ENCODE measurements at regions not wholly inside any gene's neighbourhood (a gene's known extent, or its start where the extent isn't known, plus 50 kb on each side); places are given as distances from the start of the nearest gene placed in this dataset.

DNA sequence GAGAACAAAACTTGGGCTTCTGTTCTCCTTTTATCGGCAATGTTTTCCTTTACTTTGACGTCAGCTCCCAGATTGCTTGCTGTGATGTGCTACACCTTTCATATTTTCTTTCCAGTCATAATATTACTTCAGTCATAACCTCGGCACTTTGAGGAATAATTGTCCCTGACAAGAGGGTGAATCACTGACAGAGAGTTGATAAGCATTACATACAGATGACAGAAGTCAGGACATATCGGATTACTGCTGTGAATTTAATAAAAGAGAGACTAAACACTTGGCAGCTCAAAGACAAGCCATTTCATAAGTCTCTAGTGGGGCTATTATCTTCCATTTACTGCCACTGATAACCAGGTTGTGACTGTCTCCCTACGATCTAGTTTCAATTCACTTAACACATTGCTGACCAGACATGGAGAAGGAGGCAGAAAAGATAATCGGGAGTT lies 362.1 kb upstream of the ARRDC4 start:
- no peak overlapping the region for H3K4me3 Mint-ChIP-seq
- no peak overlapping the region for H3K27ac Mint-ChIP-seq
- DNase-seq (no peak), ATAC-seq (no peak)
- H3K4me1 Mint-ChIP-seq, result no peaks in the 10 kb centered on the region
- H3K27me3 Mint-ChIP-seq, result no peaks in the 10 kb centered on the region
- H3K9me3 ChIP-seq (ENCODE audit: control insufficient read depth, low read length, poor library complexity, severe bottlenecking), result no peaks in the 10 kb centered on the region
- no peaks in the 10 kb centered on the region for H3K36me3 Mint-ChIP-seq (ENCODE audit: low read depth)

DNA sequence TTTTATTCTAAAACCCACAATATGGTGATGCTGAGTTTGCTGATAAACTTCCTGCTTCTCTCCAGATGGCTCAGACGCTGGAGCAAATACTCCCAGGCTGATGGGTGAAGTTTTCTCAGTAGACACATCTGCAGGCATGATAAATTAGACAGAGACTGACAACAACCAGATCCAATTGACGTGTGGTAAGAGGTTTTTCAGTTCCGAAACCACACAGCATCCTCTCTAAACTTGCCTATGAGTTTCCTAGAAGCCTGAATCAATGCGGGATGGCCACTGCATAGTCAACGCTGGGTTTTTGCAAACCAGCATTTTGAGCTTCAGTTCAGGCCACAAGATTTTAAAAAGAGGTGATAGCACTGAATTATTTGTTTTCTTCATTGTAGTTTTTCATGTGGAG lies 360.3 kb upstream of the ARRDC4 start:
- Mint-ChIP-seq H3K4me1 (no peaks in the 10 kb centered on the region), H3K4me3 (no peak overlapping the region), H3K27me3 (no peaks in the 10 kb centered on the region), H3K36me3 (ENCODE audit: low read depth) (no peaks in the 10 kb centered on the region), H3K27ac (no peak overlapping the region)
- H3K9me3 ChIP-seq (ENCODE audit: control insufficient read depth, low read length, poor library complexity, severe bottlenecking), result no peaks in the 10 kb centered on the region
- no peak for ATAC-seq
- no peak for DNase-seq

DNA sequence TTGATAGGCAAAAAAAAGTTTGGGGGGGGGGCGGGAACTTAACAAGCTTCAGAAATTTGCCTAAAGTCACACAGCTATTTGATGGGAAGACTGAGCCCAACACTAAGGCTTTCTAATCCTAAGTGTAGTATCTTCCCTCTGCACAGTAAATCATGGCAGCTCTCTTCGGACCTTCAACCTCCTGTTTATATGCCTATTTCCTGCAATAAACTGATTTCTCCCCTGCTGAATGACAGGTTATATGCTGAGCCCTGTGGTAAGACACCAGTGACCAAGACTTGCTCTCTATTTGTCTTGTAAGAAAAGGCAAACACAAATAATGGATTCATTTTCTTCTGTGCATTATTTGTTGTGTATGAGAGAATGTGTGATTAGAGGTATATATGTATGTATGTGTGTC lies 355.8 kb upstream of the ARRDC4 start:
- Mint-ChIP-seq H3K4me1 (no peaks in the 10 kb centered on the region), H3K27me3 (no peaks in the 10 kb centered on the region), H3K4me3 (no peak overlapping the region), H3K27ac (no peak overlapping the region), H3K36me3 (ENCODE audit: low read depth) (no peaks in the 10 kb centered on the region)
- DNase-seq, result no peak
- ATAC-seq, result no peak
- no peaks in the 10 kb centered on the region for H3K9me3 ChIP-seq (ENCODE audit: control insufficient read depth, low read length, poor library complexity, severe bottlenecking)

DNA sequence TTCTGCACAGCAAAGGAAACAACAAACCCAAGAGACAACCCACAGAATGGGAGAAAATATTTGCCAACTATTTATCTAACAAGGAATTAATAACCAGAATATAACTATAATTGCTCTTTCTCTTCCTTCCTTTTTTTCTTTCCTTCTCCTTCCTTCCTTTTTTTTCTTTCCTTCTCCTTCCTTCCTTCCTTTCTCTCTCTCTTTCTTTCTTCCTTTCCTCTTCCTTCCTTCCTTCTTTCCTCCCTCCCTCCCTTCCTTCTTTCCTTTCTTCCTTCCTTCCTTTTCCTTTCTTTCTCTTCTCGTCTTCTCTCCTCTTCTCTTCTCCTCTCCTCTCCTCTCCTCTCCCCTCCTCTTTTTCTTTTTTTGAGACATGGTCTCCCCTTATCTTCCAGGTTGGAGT lies 345.4 kb upstream of the ARRDC4 start:
- DNase-seq (no peak), ATAC-seq (no peak)
- H3K27ac Mint-ChIP-seq, result no peak overlapping the region
- H3K4me1 Mint-ChIP-seq, result no peaks in the 10 kb centered on the region
- no peaks in the 10 kb centered on the region for H3K27me3 Mint-ChIP-seq
- no peaks in the 10 kb centered on the region for H3K9me3 ChIP-seq (ENCODE audit: control insufficient read depth, low read length, poor library complexity, severe bottlenecking)
- H3K4me3 Mint-ChIP-seq, result no peak overlapping the region
- H3K36me3 Mint-ChIP-seq (ENCODE audit: low read depth), result no peaks in the 10 kb centered on the region

DNA sequence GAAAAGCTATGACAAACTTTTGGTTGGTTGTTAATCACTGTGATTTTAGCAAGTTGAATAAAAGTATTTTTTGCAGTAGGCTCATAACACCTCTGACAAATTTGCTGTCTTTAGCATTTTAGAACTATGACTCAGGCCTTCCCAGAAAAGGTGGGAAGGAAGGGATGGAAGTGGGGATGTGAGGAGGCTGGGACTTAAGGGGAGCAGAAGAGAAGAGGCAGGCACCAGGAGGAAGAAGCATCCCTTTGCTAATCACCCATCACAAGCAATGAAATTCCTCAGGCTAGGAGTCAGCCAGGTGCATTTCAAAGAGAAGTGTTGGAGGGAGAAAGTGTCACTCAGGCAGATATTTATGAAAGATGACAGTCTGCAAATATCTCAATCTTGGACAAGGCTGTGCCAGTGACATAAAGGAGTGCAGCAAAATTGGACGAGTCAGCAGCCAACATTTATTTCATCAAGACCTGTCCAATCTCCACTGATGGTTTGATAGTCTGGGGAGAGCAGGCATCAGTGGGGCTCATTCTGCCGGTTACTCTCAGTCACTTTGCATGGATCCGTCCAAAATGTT lies 337.3 kb upstream of the ARRDC4 start:
- Mint-ChIP-seq H3K27me3 (no peaks in the 10 kb centered on the region), H3K36me3 (ENCODE audit: low read depth) (no peaks in the 10 kb centered on the region), H3K27ac (no peak overlapping the region), H3K4me1 (no peaks in the 10 kb centered on the region), H3K4me3 (no peak overlapping the region)
- no peaks in the 10 kb centered on the region for H3K9me3 ChIP-seq (ENCODE audit: control insufficient read depth, low read length, poor library complexity, severe bottlenecking)
- ATAC-seq (no peak), DNase-seq (no peak)

DNA sequence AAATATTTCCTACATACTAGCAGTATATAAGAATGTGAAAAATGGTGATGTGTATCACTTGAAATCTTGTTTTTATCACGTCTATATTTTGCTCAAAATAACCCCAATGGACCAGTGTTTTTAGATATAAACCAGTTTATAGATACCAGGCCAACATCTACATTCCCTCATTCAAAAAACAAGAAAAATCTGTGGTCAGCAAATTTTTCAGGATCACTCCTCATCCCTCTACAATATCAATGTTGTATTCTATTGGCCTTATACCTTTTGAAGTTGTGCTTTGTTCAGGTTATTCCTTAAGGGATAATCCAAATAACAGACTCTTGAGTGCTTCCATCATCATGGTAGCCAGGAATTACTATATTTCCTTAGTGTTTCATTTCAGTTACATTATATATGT lies 332.9 kb upstream of the ARRDC4 start:
- H3K4me3 Mint-ChIP-seq, result no peak overlapping the region
- no peak for ATAC-seq

DNA sequence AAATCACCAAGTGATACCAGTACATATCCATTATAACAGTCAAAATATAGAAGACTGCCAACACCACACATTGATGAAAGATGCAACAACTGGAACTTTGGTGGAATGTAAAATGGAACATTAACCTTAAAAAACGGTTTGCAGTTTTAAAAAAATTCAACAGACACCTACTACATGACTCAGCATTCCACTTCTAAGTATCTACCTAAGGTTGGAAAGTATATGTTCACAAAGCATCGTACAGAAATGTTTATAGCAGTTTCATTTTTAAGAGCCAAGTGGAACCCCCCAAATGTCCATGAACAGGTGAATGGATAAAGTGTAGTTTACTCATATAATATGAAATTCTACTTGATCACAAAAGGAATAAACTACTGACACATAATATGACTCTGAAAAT lies 314.7 kb upstream of the ARRDC4 start:
- H3K27ac Mint-ChIP-seq, result no peak overlapping the region
- no peak overlapping the region for H3K4me3 Mint-ChIP-seq
- H3K4me1 Mint-ChIP-seq, result no peaks in the 10 kb centered on the region
- no peaks in the 10 kb centered on the region for H3K27me3 Mint-ChIP-seq
- DNase-seq, result no peak
- ATAC-seq, result no peak
- no peaks in the 10 kb centered on the region for H3K36me3 Mint-ChIP-seq (ENCODE audit: low read depth)
- H3K9me3 ChIP-seq (ENCODE audit: control insufficient read depth, low read length, poor library complexity, severe bottlenecking), result peaks cover 2% of the 10 kb centered on the region

More for the DNA sequence above, 332.9 kb upstream of the ARRDC4 start:
- H3K27me3 Mint-ChIP-seq, result no peaks in the 10 kb centered on the region
- DNase-seq, result no peak
- no peaks in the 10 kb centered on the region for H3K4me1 Mint-ChIP-seq
- H3K27ac Mint-ChIP-seq, result no peak overlapping the region
- H3K36me3 Mint-ChIP-seq (ENCODE audit: low read depth), result no peaks in the 10 kb centered on the region
- no peaks in the 10 kb centered on the region for H3K9me3 ChIP-seq (ENCODE audit: control insufficient read depth, low read length, poor library complexity, severe bottlenecking)

DNA sequence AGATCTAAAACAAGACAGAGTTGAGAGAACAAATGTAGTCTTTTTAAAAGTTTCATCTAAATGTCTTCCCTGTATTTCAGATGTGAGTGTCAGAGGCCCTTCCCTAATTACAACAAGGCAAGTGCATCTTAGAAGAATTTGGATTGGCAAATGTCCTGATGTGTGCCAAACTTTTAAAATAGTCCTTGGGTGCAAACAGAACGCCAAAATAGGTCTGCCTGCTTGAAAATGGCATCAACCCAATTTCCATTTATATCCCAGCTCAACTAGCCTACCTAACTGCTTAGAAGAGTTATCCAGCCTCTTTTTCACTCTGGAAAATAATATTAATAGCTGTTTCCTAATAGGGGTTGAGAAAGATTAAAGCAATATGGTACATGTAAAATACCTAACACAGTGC lies 311.8 kb upstream of the ARRDC4 start:
- H3K36me3 Mint-ChIP-seq (ENCODE audit: low read depth), result no peaks in the 10 kb centered on the region
- H3K27ac Mint-ChIP-seq, result no peak overlapping the region
- peaks cover 2% of the 10 kb centered on the region for H3K9me3 ChIP-seq (ENCODE audit: control insufficient read depth, low read length, poor library complexity, severe bottlenecking)
- ATAC-seq (no peak), DNase-seq (no peak)
- H3K27me3 Mint-ChIP-seq, result peaks cover 8% of the 10 kb centered on the region
- H3K4me3 Mint-ChIP-seq, result no peak overlapping the region
- no peaks in the 10 kb centered on the region for H3K4me1 Mint-ChIP-seq

DNA sequence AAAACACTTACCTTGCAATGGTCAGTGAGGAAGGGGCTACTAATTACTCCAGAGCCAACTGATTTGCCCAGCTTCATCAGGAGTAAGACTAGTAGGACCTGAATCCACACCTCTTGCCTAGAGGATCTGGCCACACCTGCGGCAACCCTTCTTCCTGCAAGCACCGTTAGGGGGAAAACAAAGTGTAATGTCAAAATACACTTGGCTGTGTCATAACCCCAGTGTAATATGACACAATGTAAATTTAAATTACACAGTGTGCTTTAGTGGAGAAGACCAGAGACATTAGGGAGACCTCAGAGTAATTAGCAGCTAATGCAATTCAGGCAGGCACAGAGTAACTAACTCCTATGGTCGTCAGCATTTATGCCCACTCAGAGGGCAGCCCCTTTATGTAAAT lies 308.5 kb upstream of the ARRDC4 start:
- peaks cover 2% of the 10 kb centered on the region for H3K9me3 ChIP-seq (ENCODE audit: control insufficient read depth, low read length, poor library complexity, severe bottlenecking)
- DNase-seq (no peak), ATAC-seq (no peak)
- Mint-ChIP-seq H3K36me3 (ENCODE audit: low read depth) (no peaks in the 10 kb centered on the region), H3K4me3 (no peak overlapping the region), H3K4me1 (no peaks in the 10 kb centered on the region), H3K27ac (no peak overlapping the region), H3K27me3 (peaks cover 8% of the 10 kb centered on the region)

DNA sequence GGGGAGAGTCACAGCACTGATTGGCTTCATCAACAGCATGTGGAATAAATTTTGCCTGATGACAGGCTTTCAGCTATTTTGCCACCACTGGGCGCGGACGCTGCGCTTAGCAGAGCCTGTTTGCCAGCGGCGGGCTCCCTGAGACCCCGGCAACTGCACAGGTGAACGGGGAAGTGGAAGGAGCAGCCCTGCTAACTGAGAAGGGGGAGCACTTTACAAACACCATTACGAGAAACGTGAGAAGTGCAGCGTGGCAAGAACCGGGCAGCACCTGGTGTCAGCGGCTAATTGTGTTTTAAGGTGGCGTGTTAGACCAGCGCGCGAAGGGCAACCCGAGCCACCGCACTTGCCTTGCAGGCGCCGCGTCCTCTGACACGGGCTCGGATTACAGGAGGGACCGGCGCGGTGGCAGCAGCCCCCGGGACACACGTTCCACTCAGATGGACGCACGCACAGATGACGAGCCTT lies 307.8 kb upstream of the ARRDC4 start:
- H3K4me1 Mint-ChIP-seq, result no peaks in the 10 kb centered on the region
- no peak overlapping the region for H3K27ac Mint-ChIP-seq
- H3K27me3 Mint-ChIP-seq, result peaks cover 8% of the 10 kb centered on the region

DNA sequence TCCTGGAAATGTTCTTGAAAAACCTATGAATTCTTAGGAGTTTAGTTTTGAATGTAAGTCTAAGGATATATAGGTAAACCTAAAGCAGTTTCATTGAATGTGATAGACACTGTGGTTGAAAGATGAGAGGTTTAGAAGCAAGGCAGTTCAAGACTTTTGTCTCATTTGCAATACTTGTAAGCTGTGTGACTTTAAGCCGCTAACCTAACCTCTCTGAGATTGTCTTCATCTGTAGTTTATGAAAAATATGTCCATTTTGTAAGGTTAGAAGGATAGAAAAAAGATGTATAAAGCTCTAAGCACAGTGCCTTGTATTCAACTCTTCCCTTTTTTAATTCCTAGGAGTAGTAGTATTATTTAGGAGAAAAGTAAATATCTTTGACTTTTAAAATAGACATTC lies 306.6 kb upstream of the ARRDC4 start:
- Mint-ChIP-seq H3K36me3 (ENCODE audit: low read depth) (no peaks in the 10 kb centered on the region), H3K4me3 (no peak overlapping the region), H3K27me3 (peaks cover 8% of the 10 kb centered on the region), H3K4me1 (no peaks in the 10 kb centered on the region), H3K27ac (no peak overlapping the region)
- peaks cover 2% of the 10 kb centered on the region for H3K9me3 ChIP-seq (ENCODE audit: control insufficient read depth, low read length, poor library complexity, severe bottlenecking)
- no peak for DNase-seq
- ATAC-seq, result no peak

More for the DNA sequence above, 307.8 kb upstream of the ARRDC4 start:
- ATAC-seq, result no peak
- Mint-ChIP-seq H3K36me3 (ENCODE audit: low read depth) (no peaks in the 10 kb centered on the region), H3K4me3 (no peak overlapping the region)
- peaks cover 2% of the 10 kb centered on the region for H3K9me3 ChIP-seq (ENCODE audit: control insufficient read depth, low read length, poor library complexity, severe bottlenecking)
- DNase-seq, result no peak

DNA sequence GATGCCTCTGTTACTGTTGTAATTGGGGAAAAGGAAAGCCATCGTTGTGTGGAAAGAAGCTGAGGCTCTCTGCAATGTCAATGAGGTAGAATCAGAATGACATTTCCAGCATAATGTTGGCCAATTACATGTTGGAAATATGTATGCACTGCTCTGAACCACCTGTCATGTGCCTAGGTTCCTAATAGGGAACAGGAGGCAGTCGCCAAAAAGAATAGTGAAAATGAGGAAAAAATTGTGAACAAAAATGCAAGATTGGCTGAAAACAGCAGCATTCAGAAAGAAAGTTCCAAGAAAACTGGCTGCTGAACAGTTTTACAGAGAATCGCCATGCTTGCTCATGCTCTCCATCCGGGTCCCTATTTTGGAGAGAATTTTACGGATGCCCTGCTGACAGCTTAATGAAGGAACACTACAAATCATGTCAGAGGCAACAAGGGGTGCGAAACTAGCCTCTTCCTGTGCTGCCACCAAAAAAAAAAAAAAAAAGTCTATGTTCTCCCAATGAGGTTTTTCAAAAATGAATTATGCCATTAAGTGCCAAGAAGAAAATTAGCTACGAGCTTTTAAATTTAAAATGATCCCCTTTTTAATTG lies 305.9 kb upstream of the ARRDC4 start:
- no peak overlapping the region for H3K27ac Mint-ChIP-seq
- H3K27me3 Mint-ChIP-seq, result peaks cover 8% of the 10 kb centered on the region
- no peak for ATAC-seq
- H3K36me3 Mint-ChIP-seq (ENCODE audit: low read depth), result no peaks in the 10 kb centered on the region
- H3K9me3 ChIP-seq (ENCODE audit: control insufficient read depth, low read length, poor library complexity, severe bottlenecking), result peaks cover 2% of the 10 kb centered on the region
- no peak overlapping the region for H3K4me3 Mint-ChIP-seq
- DNase-seq, result no peak
- H3K4me1 Mint-ChIP-seq, result no peaks in the 10 kb centered on the region

DNA sequence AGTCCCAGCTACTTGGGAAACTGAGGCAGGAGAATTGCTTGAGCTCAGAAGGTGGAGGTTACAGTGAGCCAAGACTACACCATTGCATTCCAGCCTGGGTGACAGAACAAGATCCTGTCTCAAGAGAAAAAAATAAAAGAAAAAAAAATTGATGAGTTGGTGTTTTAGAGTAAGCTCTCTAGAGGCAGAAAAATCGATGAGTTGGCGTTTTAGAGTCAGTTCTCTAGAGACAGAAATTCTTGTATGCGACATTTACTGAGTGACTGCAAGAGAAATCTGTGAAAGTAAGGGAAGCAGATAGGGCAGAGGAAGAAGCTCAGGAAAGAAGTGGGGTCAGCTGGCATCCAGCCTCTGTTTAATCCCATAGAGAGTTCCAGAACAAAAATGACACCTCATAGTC lies 298.7 kb upstream of the ARRDC4 start:
- Mint-ChIP-seq H3K27me3 (no peaks in the 10 kb centered on the region), H3K27ac (no peak overlapping the region), H3K36me3 (ENCODE audit: low read depth) (no peaks in the 10 kb centered on the region), H3K4me1 (no peaks in the 10 kb centered on the region), H3K4me3 (no peak overlapping the region)
- H3K9me3 ChIP-seq (ENCODE audit: control insufficient read depth, low read length, poor library complexity, severe bottlenecking), result no peaks in the 10 kb centered on the region
- ATAC-seq (no peak), DNase-seq (no peak)

DNA sequence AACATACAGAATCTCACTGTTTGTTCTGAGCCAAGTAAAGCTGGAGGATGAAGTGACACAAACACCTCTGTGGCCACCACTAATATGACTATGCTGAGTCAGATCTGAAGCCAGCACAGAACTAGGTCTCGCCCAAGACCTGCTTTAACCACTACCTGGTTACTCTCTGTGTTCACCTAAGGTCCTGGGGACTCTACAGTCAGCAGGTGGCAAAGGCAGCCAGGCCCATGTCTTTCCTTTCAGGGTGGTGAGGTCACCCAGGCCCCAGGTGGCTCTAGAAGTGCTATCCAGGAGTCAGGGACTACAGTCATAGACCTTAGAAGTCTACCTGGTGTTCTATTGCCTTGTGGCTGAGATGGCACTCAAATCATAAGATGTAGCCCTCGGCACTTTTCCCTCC lies 287.9 kb upstream of the ARRDC4 start:
- H3K36me3 Mint-ChIP-seq (ENCODE audit: low read depth), result no peaks in the 10 kb centered on the region

More for the DNA sequence above, 287.9 kb upstream of the ARRDC4 start:
- Mint-ChIP-seq H3K27me3 (no peaks in the 10 kb centered on the region), H3K27ac (no peak overlapping the region), H3K4me1 (no peaks in the 10 kb centered on the region), H3K4me3 (no peak overlapping the region)
- no peaks in the 10 kb centered on the region for H3K9me3 ChIP-seq (ENCODE audit: control insufficient read depth, low read length, poor library complexity, severe bottlenecking)
- DNase-seq (no peak), ATAC-seq (no peak)
